ENCODE measurements at regions not wholly inside any gene's neighbourhood (a gene's known extent, or its start where the extent isn't known, plus 50 kb on each side); places are given as distances from the start of the nearest gene placed in this dataset.

GRCh38 chr9:91035825-91036208, 234.2 kb downstream of the SYK start:
- TF ChIP-seq POLR2A (IDR thresholded peaks at IDR 0.05; ENCODE audit: low read depth, low read length): no peak
- TF ChIP-seq POLR2AphosphoS5 (IDR thresholded peaks at IDR 0.05; ENCODE audit: low read depth, low read length): no peak
- TF ChIP-seq TAF1 (IDR thresholded peaks at IDR 0.05; ENCODE audit: borderline replicate concordance, low read depth, low read length): no peak
